AG09309 (cell line): ENCODE measurements at regions not wholly inside any gene's neighbourhood (a gene's known extent, or its start where the extent isn't known, plus 50 kb on each side); places are given as distances from the start of the nearest gene placed in this dataset.

Source experiments
- DNase-seq: peaks from one replicate; pipeline ENCODE4 v3.0.0-alpha.2; 2010; ENCODE audit warnings: low read depth
- H3K4me3 ChIP-seq: 2 replicates; pipeline ENCODE4 v1.5.1; 2011; ENCODE audit warnings: mild to moderate bottlenecking, low read depth, low read length, moderate library complexity; ENCODE audit not compliant: control insufficient read depth
- TF ChIP-seq, protein P1 (sequence below): IDR thresholded peaks from 2 replicates; pipeline ENCODE4 v1.5.1; 2011; ENCODE audit warnings: mild to moderate bottlenecking, low read depth, low read length, inconsistent platforms; ENCODE audit not compliant: insufficient read depth, control insufficient read depth; ENCODE audit errors: missing control alignments

- TF ChIP-seq, protein P1, sequence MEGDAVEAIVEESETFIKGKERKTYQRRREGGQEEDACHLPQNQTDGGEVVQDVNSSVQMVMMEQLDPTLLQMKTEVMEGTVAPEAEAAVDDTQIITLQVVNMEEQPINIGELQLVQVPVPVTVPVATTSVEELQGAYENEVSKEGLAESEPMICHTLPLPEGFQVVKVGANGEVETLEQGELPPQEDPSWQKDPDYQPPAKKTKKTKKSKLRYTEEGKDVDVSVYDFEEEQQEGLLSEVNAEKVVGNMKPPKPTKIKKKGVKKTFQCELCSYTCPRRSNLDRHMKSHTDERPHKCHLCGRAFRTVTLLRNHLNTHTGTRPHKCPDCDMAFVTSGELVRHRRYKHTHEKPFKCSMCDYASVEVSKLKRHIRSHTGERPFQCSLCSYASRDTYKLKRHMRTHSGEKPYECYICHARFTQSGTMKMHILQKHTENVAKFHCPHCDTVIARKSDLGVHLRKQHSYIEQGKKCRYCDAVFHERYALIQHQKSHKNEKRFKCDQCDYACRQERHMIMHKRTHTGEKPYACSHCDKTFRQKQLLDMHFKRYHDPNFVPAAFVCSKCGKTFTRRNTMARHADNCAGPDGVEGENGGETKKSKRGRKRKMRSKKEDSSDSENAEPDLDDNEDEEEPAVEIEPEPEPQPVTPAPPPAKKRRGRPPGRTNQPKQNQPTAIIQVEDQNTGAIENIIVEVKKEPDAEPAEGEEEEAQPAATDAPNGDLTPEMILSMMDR = no peak
- H3K4me3 ChIP-seq = no peak overlapping the region
- DNase-seq = no peak
These were observed 107.1 kb downstream of the QRSL1 start for GRCh38 chr6:106736502-106736901.

- DNase-seq = no peak
- TF ChIP-seq, protein P1 = no peak
- no peak overlapping the region for H3K4me3 ChIP-seq
These were observed 106.5 kb downstream of the QRSL1 start for GRCh38 chr6:106735828-106736227.

GRCh38 chr6:106735136-106735633, 105.8 kb downstream of the QRSL1 start:
- DNase-seq = no peak
- H3K4me3 ChIP-seq = no peak overlapping the region
- TF ChIP-seq, protein P1 = no peak

DNA sequence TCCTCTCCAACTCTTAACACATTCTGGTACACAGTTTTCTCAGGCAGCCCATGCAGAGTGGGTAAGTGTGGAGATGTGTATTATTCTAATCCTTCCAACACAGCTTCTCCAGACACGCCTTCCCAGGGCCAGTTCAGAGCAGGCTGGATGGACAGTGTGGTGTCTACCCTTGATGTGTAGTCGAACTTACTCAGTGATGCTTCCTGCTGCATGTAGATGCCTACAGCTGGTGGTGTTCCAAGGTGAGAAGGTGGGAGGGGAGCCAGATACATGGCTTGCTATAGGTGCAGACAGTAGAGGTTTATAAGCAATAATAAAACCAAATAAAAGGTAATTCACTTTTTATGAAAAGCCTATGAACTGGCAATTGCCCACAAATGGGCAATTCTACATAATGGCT, 104.0 kb downstream of the QRSL1 start:
- DNase-seq = no peak
- TF ChIP-seq, protein P1 = no peak
- no peak overlapping the region for H3K4me3 ChIP-seq

GRCh38 chr6:106732376-106732940, 103.1 kb downstream of the QRSL1 start:
- H3K4me3 ChIP-seq = no peak overlapping the region
- TF ChIP-seq, protein P1 = no peak
- DNase-seq = no peak

DNA sequence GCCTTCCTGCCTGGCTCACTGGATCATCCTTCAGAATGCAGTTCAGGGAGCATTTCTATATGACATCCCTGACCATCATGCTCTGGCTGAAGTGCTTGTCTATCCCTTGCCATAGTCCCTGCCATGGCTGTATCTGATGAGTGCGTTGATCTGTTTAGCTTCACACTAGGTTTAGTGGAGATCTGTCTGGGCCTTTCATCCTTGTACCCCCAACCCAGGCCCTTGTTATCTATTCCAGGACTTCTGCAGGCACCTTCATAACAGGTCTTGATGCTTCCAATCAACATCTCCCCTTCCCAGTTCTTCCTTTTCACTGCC, 102.4 kb downstream of the QRSL1 start:
- no peak overlapping the region for H3K4me3 ChIP-seq
- DNase-seq = no peak
- TF ChIP-seq, protein P1 = no peak

DNA sequence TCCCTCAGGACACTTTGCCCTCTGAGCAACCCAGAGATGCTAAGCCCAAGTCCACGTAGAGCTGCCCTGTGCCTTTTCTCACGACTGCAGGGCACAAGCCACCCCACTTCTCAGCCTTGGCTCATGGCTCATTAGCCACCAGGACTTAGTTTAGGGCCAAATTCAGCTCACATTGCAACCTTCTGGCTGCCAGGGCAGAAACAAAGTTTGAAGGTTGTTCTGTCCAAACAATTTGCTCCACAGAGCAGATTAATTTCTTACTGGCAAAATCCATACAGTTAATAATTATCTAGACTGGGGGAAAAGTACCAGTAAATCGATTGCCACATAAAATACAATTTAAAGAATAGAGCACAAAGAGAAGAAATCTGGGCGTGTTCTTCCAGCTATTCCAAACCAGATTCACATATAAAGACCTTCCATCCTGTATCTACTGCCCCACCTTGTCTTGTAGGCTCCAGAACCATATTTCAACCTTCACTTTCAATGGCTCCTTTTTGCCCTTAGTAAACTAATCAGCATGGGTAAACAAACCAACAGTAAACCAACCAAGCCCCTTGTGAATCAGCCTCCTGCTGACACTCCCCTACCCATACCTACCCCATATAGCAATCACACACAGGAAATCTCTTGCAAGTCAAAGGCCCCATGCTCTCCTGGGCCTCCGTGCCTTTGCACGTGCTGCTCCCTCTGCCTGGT, 101.9 kb downstream of the QRSL1 start:
- TF ChIP-seq, protein P1 = no peak
- DNase-seq = no peak
- no peak overlapping the region for H3K4me3 ChIP-seq
